ENCODE measurements at regions not wholly inside any gene's neighbourhood (a gene's known extent, or its start where the extent isn't known, plus 50 kb on each side); places are given as distances from the start of the nearest gene placed in this dataset.
"Not testable (repeated sequence)": the region's sequence is repeated elsewhere in the genome, so short reads cannot be mapped to it uniquely, and the experiment has no call there.

GRCh38 chr3:117846238-117846637, 1136.7 kb downstream of the TUSC7 start:
- no peak for DNase-seq
- no peak for ATAC-seq

- no peak for DNase-seq
- ATAC-seq, result no peak
Measured at GRCh38 chr3:117848606-117849005, 1139.0 kb downstream of the TUSC7 start.

DNA sequence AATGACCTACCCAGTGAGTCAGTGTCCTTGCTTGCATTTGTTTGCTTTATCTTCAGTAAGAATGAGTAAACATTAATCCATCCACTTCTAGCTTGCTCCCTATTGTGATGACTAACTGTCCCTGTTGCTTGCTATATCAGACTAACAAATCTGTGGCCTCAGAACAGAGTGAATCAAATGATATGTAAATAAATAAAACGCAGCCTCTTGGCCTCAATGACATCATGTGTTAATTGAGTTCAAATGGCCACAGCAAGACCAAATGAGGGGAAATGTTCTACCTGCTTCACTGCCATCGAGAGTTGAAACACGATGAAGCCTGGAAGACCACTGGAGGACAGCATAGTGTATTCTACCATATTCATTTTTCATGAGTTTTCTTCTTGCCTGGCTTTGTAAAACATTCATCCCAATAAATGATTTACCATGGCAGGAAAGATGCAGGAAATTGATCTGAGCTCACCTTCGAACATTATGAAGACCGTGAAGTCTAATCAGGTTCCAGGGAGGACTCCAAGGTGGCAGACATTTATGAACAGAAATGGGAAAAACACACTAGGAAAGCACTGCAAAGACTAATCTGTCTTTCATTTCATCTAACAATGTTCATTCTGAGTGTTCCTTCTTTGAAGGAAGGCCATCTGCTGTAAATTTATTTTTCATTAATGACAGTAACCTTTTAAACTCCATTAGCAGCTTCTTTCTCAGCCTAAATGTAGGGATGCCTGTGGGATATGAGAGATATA, 1144.5 kb downstream of the TUSC7 start:
- ATAC-seq (no peak), DNase-seq (no peak)

DNA sequence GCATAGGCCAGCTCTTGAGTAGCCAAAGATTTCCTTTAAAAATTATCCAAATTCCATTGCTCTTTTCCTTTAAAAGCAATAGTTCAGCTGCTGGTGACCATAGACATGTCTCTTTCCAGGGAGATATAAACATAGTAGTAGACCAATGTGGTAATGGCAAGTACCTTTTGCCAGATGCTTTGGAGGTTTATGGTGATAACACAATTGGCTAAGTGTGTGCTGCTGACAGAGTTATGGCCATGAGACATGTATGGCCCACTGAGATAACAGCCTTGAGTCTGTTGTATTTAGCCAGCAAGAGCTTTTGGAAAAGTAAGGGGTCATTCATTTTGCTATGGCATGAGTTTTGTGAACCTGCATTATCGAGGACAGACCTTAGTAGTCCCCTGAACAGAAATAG, 1146.8 kb downstream of the TUSC7 start:
- ATAC-seq (no peak), DNase-seq (no peak)

- no peak for DNase-seq
- ATAC-seq, result no peak
Measured at GRCh38 chr3:117863146-117863545, 1153.6 kb downstream of the TUSC7 start.

DNA sequence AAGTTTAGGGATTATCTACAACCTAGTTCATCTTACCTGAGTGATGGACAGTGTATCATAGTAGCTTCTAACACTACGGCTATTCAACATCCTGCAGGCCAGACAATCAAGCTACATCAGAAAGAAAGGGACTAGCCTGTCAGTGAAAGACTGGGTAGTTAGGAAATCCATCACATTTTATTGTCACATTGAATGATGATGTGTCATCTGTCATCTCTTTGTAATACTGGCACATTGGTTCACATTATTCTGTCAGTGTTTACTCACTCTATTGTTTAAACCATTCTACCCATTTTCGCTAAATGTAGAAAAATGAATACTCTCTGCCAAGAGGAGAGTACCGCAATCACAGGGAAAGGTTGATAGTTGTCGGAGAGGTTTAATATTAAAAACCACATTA, 1155.8 kb downstream of the TUSC7 start:
- DNase-seq (no peak), ATAC-seq (no peak)

DNA sequence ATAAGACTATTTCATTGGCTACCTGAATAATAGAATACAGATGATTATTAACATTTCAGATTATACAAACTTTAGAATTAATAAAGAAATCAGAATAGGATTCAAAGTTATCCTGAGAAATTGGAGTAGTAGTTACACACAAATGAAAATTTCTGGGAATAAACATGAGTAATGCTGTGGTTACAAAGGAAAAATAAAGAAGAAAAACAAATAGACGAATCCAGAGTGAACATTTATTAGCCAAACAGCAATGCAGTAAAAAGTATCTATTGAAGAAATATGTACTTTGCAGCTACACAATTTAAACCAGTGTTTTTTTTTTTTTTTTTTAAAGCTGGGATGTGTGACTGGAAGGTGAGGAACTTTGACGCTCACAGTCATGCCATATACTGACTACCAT, 1159.2 kb downstream of the TUSC7 start:
- ATAC-seq (no peak), DNase-seq (no peak)

DNA sequence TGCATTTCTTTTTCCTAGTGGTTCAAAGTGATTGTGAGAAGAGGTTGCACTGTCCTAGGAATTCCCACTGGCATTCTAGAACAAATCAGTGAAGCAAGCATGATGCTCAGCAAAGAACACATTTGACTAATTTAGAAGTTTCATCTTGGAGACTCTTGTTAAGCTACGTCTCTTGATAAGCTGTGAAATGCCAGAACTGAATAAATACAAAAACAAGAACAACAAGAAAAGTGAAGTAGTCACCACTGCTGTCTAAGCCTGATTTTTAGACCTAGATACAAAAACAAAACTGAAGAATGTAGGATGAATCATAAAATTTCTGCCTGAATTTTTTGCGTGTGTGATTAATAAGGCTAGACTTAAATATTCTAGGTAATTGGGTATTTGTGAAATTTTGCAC, 1162.4 kb downstream of the TUSC7 start:
- no peak for ATAC-seq
- DNase-seq, result no peak

- not testable (repeated sequence) for ATAC-seq, DNase-seq
Measured at GRCh38 chr3:117872594-117873248, 1161.9 kb downstream of the IGSF11 start.

- DNase-seq (no peak), ATAC-seq (no peak)
Measured at GRCh38 chr3:117873249-117873600, 1161.4 kb downstream of the IGSF11 start.

GRCh38 chr3:117874028-117874690, 1160.5 kb downstream of the IGSF11 start:
- DNase-seq (no peak), ATAC-seq (no peak)

DNA sequence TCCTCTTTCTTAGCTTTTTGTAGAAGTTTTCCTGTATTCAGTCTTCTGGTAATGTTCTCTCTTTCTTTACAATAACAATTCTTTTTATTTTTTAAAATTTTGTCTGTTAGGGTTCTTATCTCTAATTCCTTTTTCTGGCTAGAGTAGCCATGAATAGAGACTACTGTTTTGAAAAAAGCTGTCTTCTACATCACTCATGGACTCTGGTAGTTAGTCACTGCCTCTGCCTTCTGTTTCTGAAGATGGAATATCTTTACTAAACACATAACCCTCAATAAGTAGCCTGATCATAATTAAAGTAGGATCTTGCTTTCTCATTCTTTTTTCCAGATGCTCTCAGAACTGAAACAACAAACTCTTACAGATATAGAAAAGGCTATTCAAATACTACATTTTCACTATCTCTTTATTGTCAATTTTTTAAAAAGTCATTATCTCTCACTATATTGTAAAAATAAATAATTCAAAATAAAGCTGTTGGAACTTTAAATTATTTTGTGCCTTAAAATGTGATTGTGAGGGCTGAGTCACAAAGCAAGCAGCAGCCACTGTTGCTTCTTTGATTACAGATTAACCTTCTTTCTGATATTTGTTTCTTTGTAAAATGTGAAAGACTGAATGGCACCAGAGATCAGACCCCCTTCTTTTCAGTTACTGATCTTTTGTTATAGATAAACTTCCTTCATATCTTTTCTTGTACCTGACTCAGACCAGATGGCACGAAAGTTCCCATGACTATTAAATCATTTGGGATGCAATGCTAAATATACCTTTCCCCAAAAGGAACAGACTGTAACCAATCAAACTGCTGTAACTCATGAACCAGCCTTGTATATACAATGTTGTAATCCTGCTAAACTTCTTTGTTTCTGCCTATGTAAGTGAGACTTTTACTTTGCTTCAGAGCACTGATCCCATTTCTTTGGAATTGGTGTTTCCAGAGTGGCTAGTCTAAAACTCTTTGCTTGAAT, 1159.5 kb downstream of the IGSF11 start:
- no peak for ATAC-seq
- no peak for DNase-seq

DNA sequence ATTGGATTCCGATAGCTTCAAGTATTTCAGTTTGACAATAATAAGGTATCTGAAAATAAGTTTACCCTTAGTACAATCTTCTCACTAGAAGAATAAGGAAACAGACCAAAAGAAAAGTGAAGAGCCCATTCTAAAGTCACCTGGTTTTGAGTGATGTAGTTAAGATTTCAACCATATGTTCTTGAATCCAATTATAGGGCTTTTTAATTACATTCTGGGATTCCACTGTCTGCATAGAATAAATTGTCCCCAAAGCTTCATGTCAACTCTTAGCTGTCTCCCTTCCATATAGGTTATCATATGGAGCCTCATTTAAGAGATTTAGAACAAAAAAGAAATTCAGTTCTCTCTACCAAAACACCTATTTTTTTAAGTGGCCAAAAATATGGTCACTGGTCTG, 1158.8 kb downstream of the IGSF11 start:
- DNase-seq, result no peak
- no peak for ATAC-seq

- DNase-seq (no peak), ATAC-seq (no peak)
Measured at GRCh38 chr3:117880638-117881037, 1154.0 kb downstream of the IGSF11 start.

- ATAC-seq, result no peak
- no peak for DNase-seq
Measured at GRCh38 chr3:117881210-117881609, 1153.4 kb downstream of the IGSF11 start.

GRCh38 chr3:117885011-117885441, 1149.6 kb downstream of the IGSF11 start:
- no peak for ATAC-seq
- DNase-seq, result no peak

DNA sequence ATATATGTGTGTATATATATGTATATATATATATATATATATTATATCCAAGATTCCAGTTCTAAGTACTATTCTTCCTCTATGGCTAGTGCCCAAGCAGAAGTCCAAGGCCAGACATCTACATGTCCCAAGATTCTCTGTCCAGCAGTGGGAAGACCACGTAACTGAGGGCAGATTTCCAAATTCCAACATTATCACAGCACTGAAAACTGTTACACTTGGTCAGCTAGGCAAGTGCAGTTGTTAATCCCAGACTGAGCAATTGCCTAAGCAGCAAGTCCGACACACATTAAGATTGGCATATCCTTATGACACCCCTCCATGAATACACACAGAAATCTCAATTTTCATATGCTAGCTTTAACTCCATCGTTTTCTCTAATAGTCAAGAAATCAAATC, 1148.5 kb downstream of the IGSF11 start:
- DNase-seq, result no peak
- ATAC-seq, result no peak

DNA sequence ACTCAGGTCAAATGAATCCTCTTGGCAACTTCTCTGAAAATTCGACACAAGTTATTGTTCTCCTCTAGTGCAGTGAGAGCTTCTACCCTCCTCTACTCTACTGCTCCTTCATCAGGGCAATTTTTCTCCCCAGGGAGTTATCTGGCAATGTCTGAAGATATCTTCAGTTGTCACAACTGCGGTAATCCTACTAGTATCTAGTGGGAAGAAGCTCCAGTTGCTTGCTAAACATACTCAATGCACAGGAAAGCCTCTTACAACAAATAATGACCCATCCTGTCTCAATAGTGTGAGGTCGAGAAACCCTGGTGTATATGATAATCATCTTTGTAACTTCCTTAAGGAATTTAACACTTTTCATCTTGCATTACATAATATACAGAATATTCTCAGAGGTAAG, 1147.6 kb downstream of the IGSF11 start:
- ATAC-seq (no peak), DNase-seq (no peak)

DNA sequence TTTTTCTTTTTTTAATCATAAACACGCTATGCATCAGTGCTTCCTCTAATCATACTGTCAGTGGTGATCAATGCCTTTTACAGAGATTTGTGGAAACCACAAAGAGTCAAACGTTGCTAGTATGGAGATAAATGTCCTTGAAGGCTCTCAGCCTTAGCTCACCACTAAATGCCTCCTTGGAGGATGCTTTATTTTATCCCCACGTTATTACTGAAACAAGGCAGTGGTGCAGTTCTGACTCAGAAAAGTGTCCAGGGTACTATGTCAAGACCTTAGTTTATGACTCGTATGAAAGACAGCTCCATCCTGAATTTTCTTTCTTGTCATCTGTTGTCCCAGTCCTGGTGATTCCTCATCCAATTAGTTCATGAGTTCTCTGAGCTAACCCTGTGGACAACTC, 1146.7 kb downstream of the IGSF11 start:
- ATAC-seq, result no peak
- no peak for DNase-seq

GRCh38 chr3:117892431-117892841, 1142.2 kb downstream of the IGSF11 start:
- DNase-seq (no peak), ATAC-seq (no peak)

DNA sequence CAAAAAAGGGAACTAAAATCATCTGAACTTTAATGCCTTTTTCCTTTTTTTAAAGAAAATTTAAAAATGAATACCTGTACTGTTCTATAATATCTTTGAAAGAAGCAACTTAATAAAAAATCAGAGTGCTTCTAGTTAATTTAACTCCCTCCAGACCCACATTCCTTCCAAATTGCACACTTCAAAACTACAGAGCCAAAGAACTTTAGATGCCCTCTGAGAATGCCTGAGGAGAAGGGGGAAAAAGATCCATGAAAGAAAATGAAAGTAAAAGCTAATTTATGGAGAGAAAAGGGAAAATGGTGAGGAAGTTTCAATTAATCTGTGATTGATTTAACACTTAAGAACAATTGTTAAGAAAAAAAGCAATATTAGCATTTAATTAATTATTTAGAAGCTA, 1141.6 kb downstream of the IGSF11 start:
- ATAC-seq, result no peak
- DNase-seq, result no peak

GRCh38 chr3:117893638-117894037, 1141.0 kb downstream of the IGSF11 start:
- ATAC-seq (no peak), DNase-seq (no peak)
